ENCODE measurements at regions not wholly inside any gene's neighbourhood (a gene's known extent, or its start where the extent isn't known, plus 50 kb on each side); places are given as distances from the start of the nearest gene placed in this dataset.
A peak's percentile ranks its signal among the peaks of the same experiment; 100 is the strongest.

DNA sequence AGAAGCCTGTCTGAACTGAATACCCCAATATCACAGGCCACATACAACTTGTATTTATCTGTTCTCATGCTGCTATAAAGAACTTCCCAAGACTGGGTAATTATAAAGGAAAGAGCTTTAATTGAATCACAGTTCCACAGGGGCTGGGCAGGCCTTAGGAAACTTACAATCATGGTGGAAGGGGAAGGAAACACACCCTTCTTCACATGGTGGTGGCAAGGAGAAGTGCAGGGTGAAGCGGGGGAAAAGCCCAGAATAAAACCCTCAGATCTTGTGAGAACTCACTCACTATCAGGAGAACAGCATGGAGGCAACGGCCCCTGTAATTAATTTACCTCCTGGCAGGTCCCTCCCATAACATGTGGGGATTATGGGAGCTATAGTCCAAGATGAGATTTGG lies 50.3 kb upstream of the FNDC1 start:
- DNase-seq, result peak; percentile 30 to 52 (median 46)

DNA sequence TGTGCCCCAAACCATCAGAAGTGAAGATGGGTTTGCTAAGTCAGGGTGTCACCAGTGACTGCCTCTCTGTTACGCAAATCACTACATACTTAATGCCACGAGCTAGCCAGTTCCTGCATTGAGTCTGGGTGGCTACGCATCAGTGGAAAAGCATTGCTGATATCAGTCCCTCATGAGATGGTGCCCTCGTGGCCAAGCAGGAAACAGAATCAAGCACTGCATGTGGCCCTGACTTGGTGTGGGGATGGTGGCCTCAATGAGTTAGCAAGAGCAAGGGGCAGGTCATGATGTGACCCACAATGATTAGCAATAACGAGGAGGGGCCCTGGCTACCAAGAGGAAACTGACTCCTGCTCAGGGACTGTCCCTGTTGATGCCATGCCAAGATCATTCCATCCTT lies 51.6 kb upstream of the FNDC1 start:
- peak; percentile 91 to 98 (median 93) for DNase-seq

DNA sequence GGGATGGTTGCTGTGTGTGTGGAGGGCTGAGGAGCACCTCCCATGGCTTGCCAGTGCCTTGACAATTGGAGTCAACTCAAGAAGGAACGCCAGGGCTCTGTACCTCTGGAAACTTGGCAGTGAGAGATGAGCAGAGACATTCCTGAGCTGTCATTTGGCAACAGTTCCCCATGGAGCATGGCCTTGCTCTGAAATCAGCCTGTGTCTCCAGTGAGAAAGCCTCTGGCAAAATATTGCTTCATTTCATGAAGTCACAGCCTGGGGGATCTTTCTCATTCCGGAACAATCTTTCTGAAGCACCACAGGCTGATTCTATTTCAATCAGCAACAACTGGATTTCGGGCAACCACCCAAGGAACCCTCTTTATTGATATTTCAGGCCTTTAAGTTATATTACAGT lies 52.2 kb upstream of the FNDC1 start:
- peak; percentile 64 to 84 (median 78) for DNase-seq

DNA sequence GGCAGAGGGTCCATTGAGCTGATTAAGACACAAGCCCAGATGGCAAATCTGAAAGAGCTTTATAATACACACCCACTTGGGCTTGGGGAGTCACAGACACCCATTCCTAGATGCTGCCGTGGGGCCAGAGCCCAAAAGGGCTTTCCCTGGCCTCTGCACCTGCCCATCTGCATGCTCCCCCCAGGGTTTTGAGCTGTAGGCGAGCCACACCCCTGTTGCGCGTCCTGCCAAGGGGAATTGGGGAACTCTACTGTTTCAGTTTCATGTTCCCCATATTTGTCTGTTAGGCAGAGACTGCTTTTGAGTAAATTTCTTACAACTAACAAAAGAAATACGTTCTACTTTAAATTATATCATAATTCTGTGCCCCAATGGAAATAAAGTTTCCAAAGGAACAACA lies 52.9 kb upstream of the FNDC1 start:
- peak; percentile 77 to 87 (median 86) for DNase-seq

- DNase-seq, result peak in 1 of 4 experiments; percentile 25
Measured at GRCh38 chr6:159114569-159114968, 54.6 kb upstream of the FNDC1 start.

- no peak for DNase-seq
Measured at GRCh38 chr6:159113223-159113622, 56.0 kb upstream of the FNDC1 start.

- DNase-seq, result no peak
Measured at GRCh38 chr6:159112714-159113113, 56.5 kb upstream of the FNDC1 start.

DNA sequence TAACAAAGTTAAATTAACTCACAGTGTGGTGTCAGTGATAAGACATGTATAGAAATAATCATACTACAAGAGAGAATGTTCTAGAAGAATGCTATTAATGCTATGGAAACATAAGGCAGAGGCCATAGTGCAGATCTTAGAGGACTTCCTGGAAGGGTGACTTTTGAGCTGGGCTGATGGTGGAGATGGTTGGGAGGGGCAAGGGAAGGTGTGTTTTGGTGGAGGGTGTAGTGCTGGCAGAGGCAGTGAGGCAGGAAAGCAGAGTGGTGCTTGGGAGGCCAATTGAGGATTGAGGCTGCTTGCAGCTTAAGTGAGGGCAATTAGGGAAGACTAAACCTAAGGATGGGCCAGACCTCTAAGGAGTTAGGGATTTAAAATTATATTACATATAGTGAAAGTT lies 58.5 kb upstream of the FNDC1 start:
- no peak for DNase-seq

DNA sequence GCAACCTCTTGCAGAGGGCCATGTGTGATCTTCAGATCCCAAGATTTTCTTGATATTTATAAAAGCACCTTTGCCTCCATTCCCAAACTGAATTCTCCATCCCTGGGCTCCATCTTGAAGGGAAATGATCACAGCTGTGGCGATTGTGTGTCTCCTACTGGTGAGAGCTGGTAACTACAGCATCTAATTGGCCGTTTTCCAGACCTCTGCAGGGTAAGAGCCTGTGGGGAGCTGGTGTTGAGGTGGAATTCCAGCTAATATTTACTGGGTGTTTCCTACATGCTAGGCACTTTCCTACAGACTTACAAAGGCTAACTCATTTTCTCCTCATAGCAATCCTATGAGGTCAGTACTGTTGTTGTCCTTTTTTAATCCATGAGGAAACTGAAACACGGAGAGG lies 59.2 kb upstream of the FNDC1 start:
- DNase-seq, result peak; percentile 58 to 69 (median 62)

DNA sequence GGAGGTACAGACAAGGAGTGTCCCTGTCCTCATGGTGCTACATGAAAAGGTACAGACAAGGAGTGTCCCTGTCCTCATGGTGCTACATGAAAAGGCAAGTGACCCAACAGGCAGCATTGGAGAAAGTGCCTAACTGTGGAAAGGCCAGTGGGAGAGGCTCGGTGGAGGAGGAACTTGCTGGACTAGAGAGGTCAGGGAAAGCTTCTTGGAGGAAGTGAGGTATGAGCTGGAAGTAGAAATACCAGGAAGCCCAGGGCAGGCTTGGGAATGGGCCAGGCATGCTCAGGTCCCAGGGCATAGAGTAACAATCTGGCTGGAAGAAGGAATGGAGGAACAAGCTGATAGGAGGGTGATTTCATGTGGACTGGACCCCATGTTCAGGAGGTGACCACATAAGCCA lies 59.8 kb upstream of the FNDC1 start:
- peak in 2 of 4 experiments; percentile 55 to 61 for DNase-seq

DNA sequence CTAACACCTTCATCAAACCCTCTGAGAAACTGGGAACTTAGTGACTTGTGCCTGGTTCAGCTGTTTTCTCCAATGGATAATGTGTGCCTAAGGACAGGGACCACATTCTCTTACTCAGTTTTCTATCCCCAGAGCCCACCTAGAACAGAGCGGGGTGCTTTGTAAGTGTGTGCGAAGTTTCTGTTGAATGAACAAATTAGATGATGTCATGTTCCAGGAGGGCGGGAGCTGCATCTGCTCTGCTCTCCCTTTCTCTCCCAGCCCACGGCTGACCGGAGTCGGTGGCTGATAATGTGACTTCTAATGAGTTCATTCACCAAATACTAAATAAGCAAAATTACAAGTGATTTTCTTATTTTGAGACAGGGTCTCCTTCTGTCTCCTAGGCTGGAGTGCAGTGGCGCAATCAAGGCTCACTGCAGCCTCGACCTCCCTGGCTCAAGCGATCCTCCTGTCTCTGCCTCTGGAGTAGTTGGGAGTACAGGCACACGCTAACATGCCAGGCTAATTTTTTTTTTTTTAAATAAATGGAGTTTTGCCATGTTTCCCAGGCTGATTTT lies 60.7 kb upstream of the FNDC1 start:
- DNase-seq, result no peak

GRCh38 chr6:159107451-159108260 lies 61.5 kb upstream of the FNDC1 start:
- peak in 1 of 4 experiments; percentile 31 for DNase-seq

- peak; percentile 86 to 93 (median 89) for DNase-seq
Measured at GRCh38 chr6:159106627-159107241, 61.9 kb upstream of the TAGAP start.

DNA sequence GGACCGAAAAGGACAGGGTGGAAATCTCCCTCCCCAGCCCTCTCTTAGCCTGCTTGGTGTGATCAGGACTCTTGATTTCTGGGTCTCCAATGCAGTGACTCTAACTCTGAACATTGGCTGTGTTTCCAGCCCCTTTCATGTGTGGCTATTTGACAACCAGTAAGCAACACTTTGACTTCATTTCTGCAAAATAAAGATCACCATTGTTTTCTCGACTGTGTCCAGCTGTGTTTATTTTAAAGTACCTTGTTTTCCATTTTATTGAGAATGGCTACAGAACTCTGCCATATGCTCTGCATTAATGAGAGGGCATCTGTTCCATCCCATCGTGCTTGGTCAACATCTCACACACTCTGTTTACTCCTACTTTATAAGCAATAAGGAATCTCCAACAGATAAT lies 60.9 kb upstream of the TAGAP start:
- no peak for DNase-seq

- no peak for DNase-seq
Measured at GRCh38 chr6:159104931-159105330, 60.1 kb upstream of the TAGAP start.

DNA sequence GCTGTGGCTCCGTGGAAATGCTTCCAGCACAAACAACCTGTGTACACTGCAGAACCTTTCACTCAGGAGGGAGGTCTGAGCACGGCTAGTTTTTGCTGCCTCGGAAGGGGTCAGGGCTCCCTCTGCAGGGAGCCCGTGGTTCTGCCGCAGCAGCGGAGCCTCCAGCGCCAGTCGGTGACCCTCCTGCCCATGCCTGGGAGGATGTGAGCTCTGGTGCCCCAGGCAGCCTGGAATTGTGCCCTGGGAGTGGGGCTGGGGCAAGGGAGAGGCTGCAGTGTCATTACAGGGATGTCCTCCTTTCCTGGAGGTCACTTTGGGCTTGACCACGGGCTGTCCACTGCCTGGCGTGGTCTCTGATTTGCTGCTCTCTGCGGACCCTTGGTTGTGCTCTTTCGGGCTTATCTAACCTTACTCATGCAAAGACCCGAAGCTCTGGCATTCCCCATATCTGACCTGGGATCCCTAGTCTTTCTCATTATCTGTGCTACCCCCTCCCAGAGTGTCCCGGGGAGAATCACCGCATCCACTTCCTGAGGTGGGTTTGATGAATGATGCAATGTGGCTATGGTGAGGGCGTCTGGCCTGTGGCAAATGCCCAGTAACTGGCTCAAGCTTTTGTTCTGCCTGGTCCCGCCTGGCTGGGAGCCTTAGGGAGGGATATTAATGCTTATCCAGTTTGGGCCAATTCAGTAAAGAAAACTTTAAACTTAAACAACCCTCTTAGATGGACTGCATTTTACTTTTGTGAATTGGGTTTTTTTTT lies 59.6 kb upstream of the TAGAP start:
- peak; percentile 81 to 89 (median 84) for DNase-seq

DNA sequence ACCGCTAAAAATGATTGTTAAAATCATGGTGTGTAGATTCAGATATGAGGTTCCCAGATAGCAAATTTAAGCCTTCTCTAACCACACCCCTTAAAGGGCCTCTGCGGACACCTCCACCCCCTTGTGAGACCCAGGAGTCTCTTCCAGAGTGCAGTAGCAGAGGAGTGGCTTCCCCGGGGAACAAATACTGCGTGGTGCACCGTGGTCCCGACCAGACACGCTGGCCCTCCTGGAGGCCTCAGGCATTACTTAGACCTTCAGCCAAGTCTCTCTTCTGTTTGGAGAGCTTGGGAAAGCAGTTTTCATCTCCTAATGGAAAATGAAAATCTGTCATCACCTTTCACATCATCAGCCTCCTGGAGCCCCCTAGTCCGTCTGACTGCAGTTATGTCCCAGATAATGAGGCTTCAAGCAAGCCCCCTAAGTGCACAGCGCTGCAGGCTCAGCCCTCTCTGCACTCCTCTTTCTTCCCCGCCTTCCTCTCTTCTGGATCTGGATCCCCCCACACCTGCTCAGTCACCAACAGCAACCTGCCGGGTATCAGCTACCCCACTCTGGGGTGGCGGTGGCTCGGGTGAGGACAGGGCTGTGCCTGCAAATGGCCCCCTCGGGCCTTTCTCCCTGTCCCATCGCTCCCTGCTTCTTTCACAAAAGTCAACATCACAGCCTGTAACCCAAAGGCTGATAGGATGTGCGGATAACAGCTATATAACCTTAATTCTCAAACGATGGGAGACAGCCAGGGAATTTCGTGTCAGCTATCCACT lies 58.8 kb upstream of the TAGAP start:
- DNase-seq, result no peak

- DNase-seq, result peak in 2 of 4 experiments; percentile 47 to 56
Measured at GRCh38 chr6:159102373-159103160, 57.8 kb upstream of the TAGAP start.

DNA sequence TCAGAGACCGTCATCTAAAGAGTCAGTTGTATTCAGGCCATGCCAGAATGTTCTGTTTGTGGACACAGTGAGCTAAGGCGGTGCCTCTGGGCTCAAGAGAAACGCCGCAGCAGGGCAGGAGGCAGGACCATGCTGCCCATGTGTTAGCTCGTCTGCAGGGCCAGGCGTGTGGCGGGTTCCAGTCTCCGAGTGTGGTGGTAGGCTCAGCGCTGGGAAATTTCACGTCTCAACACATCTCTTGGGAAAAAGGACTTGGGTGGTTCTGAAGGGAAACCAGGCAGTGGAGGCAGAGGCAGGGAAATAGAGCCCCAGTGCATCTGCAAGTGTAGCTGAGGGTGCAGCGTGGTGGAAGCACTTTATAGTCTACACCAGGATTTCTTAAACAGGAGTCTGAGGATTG lies 56.9 kb upstream of the TAGAP start:
- no peak for DNase-seq

- DNase-seq, result no peak
Measured at GRCh38 chr6:159100395-159101182, 55.8 kb upstream of the TAGAP start.

DNA sequence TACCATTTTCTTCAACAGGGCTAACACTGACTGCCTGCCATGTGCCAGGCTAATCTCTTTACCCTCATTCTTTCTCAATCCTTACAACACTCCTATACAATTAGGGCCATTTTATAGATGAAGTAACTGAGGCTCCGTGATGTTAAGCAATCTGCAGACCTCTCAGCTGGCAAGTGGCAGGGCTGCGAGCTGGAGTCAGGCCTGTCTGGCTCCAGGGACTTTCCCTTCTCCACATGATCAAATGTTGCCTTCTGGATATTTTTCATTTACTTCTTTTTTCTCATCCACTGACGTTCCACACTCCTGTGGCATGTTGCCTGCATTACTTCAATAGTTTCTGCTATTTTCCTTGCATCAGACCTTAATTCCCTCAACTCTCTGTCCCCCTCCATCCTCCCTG lies 55.2 kb upstream of the TAGAP start:
- DNase-seq, result peak; percentile 46 to 72 (median 70)
